Transverse colon (tissue), 3 donors: ENCODE measurements at regions not wholly inside any gene's neighbourhood (a gene's known extent, or its start where the extent isn't known, plus 50 kb on each side); places are given as distances from the start of the nearest gene placed in this dataset.

ENCODE experiments used
- POLR2A ChIP-seq: fragments of 450-650 bp; IDR thresholded peaks from one replicate; pipeline ENCODE4 v1.6.1; 2016; ENCODE audit warnings: antibody characterized with exemption, mild to moderate bottlenecking, moderate library complexity
- TF ChIP-seq, protein P1 (sequence below), 5 experiments: fragments of 200-600 bp in 3 of 5; fragments of 450-650 bp in 2 of 5; sonication (generic) in 3 of 5; IDR thresholded peaks; 1 replicate in 2 of 5; 2 replicates in 3 of 5; pipeline ENCODE4 v1.5.1; 2016 to 2017; ENCODE audit warnings: antibody characterized with exemption in 5 of 5, inconsistent platforms in 3 of 5, mild to moderate bottlenecking in 2 of 5, moderate library complexity in 1 of 5

DNA sequence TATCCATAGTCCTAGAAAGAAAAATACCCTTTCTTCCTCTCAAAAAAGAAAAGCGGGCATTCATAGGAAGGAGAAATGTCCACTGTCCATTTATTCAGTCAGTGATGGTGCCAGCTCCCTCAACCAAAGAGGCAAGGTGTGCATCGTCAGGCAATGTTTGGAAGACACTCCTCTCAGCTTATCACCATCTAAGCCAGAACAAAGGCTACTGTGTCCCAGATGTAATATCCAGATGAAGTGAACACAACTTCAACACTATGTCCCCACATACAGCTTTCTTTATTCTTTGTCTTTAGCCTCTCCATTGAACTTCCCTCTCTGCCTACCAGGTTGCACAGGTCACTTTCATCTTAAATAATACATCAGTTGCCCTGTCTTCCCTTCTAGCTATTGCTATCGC lies 131.4 kb upstream of the RNF32 start:
- no peak for TF ChIP-seq POLR2A
- TF ChIP-seq, protein P1, sequence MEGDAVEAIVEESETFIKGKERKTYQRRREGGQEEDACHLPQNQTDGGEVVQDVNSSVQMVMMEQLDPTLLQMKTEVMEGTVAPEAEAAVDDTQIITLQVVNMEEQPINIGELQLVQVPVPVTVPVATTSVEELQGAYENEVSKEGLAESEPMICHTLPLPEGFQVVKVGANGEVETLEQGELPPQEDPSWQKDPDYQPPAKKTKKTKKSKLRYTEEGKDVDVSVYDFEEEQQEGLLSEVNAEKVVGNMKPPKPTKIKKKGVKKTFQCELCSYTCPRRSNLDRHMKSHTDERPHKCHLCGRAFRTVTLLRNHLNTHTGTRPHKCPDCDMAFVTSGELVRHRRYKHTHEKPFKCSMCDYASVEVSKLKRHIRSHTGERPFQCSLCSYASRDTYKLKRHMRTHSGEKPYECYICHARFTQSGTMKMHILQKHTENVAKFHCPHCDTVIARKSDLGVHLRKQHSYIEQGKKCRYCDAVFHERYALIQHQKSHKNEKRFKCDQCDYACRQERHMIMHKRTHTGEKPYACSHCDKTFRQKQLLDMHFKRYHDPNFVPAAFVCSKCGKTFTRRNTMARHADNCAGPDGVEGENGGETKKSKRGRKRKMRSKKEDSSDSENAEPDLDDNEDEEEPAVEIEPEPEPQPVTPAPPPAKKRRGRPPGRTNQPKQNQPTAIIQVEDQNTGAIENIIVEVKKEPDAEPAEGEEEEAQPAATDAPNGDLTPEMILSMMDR (IDR thresholded peaks at IDR 0.05) = no peak
